DOHH2 (cell line): ENCODE measurements at regions not wholly inside any gene's neighbourhood (a gene's known extent, or its start where the extent isn't known, plus 50 kb on each side); places are given as distances from the start of the nearest gene placed in this dataset.
"Not testable (repeated sequence)": the region's sequence is repeated elsewhere in the genome, so short reads cannot be mapped to it uniquely, and the experiment has no call there.

Source experiments
- EZH2phosphoT487 ChIP-seq: fragments of 200-600 bp; sonication (generic); IDR thresholded peaks from 2 replicates; pipeline ENCODE4 v1.6.1; 2017; ENCODE audit warnings: borderline replicate concordance, mild to moderate bottlenecking, antibody characterized with exemption, low read length, moderate library complexity, mixed read lengths
- TF ChIP-seq, protein P1 (sequence below): fragments of 200-600 bp; sonication (generic); IDR thresholded peaks from one replicate; pipeline ENCODE4 v1.5.1; 2014; ENCODE audit warnings: antibody characterized with exemption, mild to moderate bottlenecking, low read depth, low read length; ENCODE audit not compliant: poor library complexity, severe bottlenecking

DNA sequence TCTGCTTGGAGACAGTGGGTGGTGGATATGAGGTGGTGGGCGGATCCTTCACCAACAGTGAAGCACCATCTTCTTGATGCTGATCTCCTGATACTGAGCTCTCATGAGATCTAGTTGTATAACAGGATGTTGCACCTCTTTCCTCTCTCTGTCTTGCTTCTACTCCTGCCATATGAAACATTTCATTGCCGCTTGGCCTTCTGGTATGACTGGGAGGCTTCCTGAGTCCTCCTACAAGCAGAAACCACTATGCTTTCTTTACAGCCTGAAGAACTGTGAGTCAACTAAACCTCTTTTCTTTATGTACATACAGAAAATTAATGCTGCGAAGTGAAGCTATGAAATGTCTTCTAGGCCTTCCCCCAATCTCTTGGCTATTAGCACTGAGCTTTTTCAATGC, 130.6 kb upstream of the ZNF519 start:
- TF ChIP-seq, protein P1, sequence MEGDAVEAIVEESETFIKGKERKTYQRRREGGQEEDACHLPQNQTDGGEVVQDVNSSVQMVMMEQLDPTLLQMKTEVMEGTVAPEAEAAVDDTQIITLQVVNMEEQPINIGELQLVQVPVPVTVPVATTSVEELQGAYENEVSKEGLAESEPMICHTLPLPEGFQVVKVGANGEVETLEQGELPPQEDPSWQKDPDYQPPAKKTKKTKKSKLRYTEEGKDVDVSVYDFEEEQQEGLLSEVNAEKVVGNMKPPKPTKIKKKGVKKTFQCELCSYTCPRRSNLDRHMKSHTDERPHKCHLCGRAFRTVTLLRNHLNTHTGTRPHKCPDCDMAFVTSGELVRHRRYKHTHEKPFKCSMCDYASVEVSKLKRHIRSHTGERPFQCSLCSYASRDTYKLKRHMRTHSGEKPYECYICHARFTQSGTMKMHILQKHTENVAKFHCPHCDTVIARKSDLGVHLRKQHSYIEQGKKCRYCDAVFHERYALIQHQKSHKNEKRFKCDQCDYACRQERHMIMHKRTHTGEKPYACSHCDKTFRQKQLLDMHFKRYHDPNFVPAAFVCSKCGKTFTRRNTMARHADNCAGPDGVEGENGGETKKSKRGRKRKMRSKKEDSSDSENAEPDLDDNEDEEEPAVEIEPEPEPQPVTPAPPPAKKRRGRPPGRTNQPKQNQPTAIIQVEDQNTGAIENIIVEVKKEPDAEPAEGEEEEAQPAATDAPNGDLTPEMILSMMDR = not testable (repeated sequence)
- not testable (repeated sequence) for TF ChIP-seq EZH2phosphoT487
